NCI-H82 (cell line): ENCODE measurements at regions not wholly inside any gene's neighbourhood (a gene's known extent, or its start where the extent isn't known, plus 50 kb on each side); places are given as distances from the start of the nearest gene placed in this dataset.
"Not testable (repeated sequence)": the region's sequence is repeated elsewhere in the genome, so short reads cannot be mapped to it uniquely, and the experiment has no call there.

Experiments used
- DNase-seq: peaks from one replicate; lab custom pipeline; 2025; lab: John Stamatoyannopoulos, UW

- DNase-seq: no peak
These were observed 142.8 kb downstream of the NECTIN1 start for GRCh38 chr11:119586181-119586580.

- peak; percentile 55 for DNase-seq
These were observed 143.8 kb downstream of the NECTIN1 start for GRCh38 chr11:119585043-119585781.

- peak; percentile 70 for DNase-seq
These were observed 144.6 kb downstream of the NECTIN1 start for GRCh38 chr11:119584193-119585042.

GRCh38 chr11:119583585-119583984 lies 145.4 kb downstream of the NECTIN1 start:
- no peak for DNase-seq

GRCh38 chr11:119581396-119581795 lies 147.6 kb downstream of the NECTIN1 start:
- DNase-seq: not testable (repeated sequence)

- no peak for DNase-seq
These were observed 148.2 kb downstream of the NECTIN1 start for GRCh38 chr11:119580751-119581150.

- DNase-seq: no peak
These were observed 148.9 kb downstream of the NECTIN1 start for GRCh38 chr11:119580081-119580480.

- DNase-seq: peak; percentile 27
These were observed 150.3 kb downstream of the NECTIN1 start for GRCh38 chr11:119578521-119579191.

- DNase-seq: no peak
These were observed 150.9 kb upstream of the THY1 start for GRCh38 chr11:119573858-119574257.

GRCh38 chr11:119572481-119573424 lies 149.8 kb upstream of the THY1 start:
- DNase-seq: no peak

GRCh38 chr11:119571311-119571710 lies 148.3 kb upstream of the THY1 start:
- no peak for DNase-seq

- no peak for DNase-seq
These were observed 145.0 kb upstream of the THY1 start for GRCh38 chr11:119567688-119568582.

GRCh38 chr11:119566319-119566718 lies 143.3 kb upstream of the THY1 start:
- no peak for DNase-seq

GRCh38 chr11:119565693-119566092 lies 142.7 kb upstream of the THY1 start:
- not testable (repeated sequence) for DNase-seq

GRCh38 chr11:119560961-119561360 lies 138.0 kb upstream of the THY1 start:
- DNase-seq: no peak

GRCh38 chr11:119560291-119560690 lies 137.3 kb upstream of the THY1 start:
- DNase-seq: no peak

- DNase-seq: no peak
These were observed 129.1 kb upstream of the THY1 start for GRCh38 chr11:119552106-119552485.

- no peak for DNase-seq
These were observed 128.6 kb upstream of the THY1 start for GRCh38 chr11:119551420-119552105.

- DNase-seq: no peak
These were observed 127.2 kb upstream of the THY1 start for GRCh38 chr11:119550053-119550752.
